ENCODE measurements at regions not wholly inside any gene's neighbourhood (a gene's known extent, or its start where the extent isn't known, plus 50 kb on each side); places are given as distances from the start of the nearest gene placed in this dataset.

GRCh38 chr9:117492476-117492875 lies 77.6 kb upstream of the ASTN2 start:
- ATAC-seq (no peak), DNase-seq (ENCODE audit: low spot score) (no peak)
- intact Hi-C loops (cut with DNase I), result no loop called here

DNA sequence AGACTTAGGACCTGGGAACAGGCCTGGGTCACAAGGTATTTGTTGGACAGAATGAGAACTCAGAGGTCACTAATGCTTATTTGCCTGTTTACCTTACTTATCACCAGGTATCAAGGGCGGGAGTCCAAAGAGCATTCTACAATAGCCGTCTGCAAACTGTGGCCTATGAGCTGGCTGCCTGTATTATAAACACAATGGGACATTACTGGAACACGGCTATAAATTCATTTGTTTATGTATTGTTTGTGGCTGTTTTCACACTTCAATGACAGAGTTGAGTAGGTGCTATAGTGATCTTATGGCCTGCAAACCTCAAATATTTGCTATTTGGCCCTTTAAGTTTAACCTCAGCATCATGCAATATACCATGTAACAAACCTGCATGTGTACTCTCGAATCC lies 76.6 kb upstream of the ASTN2 start:
- ATAC-seq (no peak), DNase-seq (ENCODE audit: low spot score) (no peak)
- intact Hi-C loops (cut with DNase I), result no loop called here

DNA sequence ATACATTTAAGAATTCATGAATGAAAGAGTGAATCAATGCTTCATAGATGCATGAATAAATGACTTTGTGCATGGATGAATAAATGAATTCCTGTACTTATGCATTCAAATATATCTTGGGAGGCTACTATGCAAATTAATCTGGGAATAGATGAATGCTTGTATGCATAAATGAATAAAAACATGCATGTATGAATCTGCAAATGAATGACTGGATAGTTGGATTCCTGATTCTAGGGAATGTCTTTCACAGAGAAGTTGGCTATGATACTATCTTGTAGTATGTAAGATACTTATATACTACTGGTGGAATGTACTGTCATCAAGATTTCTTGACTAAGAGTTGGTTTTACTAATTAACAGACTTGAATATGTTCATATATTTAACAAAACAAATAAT lies 75.3 kb upstream of the ASTN2 start:
- intact Hi-C loops (cut with DNase I), result no loop called here
- ATAC-seq, result no peak

GRCh38 chr9:117488659-117489058 lies 73.8 kb upstream of the ASTN2 start:
- no peak for ATAC-seq
- DNase-seq (ENCODE audit: low spot score), result no peak
- intact Hi-C loops (cut with DNase I), result no loop called here

More for the DNA sequence above, 75.3 kb upstream of the ASTN2 start:
- DNase-seq (ENCODE audit: low spot score), result no peak

DNA sequence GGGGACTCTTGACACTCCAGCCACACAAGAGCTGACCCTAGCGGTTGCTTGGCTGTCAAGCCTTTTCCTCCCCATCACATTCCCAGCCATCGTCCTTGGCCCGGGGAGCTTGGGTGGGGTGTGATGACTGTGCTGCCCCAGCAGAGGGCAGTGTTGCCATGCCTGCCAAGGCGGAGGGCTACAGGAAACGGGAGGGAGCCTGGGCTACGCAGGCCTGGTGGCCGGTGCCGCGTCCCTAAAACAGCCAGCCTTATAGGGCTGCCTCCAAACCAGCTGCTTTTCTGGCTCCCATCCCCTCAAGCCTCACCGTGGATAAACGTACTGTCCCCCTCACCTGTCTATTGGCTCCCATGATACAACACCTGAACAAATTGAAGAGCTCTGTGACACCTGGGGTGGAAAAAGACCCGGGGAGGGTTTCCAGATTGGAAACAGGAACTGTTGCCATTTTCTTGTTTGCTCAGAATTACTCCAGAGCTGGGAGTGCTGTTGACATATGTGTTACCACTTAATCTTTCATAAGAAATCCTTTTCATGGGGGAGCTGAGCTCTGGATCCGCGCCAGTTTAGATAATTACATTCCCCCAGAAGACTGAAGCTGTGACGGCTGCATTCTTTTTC lies 72.8 kb upstream of the ASTN2 start:
- intact Hi-C loops (cut with DNase I), result no loop called here
- peak; percentile 84 for DNase-seq (ENCODE audit: low spot score)
- ATAC-seq, result peak; percentile 96

DNA sequence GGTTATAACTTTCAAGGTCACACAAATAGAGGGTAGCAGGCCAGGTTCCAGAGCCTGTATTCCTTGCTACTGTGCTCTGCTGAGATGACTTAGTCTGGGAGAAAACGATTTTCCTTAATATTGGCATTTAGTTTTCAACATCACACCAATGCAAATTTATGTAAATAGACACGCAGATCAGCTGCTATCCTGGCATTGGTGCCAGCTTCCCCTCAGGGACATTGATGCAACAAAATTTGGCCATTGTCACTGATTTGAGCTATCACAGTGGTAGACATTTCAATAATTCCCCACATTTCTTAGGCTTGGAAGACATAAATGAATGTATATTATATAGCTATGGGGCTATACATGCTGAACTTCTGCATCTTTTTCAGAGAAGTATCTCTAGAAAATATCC lies 71.6 kb upstream of the ASTN2 start:
- no peak for ATAC-seq
- intact Hi-C loops (cut with DNase I), result no loop called here
- no peak for DNase-seq (ENCODE audit: low spot score)

GRCh38 chr9:117485176-117485575 lies 70.3 kb upstream of the ASTN2 start:
- DNase-seq (ENCODE audit: low spot score) (no peak), ATAC-seq (no peak)
- intact Hi-C loops (cut with DNase I), result no loop called here

DNA sequence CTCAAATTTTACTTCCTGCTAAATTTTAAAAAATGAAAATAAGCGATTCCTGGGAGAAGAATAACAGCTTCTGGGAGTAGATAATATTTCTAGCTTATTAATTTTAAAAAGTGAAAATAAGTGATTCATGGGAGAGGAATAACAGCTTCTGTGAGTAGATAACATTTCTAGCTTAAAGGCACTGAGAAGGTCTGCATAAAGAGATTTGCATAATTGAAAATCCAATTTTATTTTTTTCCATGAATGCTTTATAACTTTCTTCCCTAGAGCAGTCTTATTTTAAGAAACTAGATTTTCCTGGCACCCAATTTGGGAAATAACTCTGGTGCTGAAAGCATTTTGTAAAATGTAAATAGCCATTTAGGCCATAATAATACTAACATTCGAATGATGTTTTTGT lies 65.9 kb upstream of the ASTN2 start:
- intact Hi-C loops (cut with DNase I), result no loop called here
- ATAC-seq (no peak), DNase-seq (ENCODE audit: low spot score) (no peak)

DNA sequence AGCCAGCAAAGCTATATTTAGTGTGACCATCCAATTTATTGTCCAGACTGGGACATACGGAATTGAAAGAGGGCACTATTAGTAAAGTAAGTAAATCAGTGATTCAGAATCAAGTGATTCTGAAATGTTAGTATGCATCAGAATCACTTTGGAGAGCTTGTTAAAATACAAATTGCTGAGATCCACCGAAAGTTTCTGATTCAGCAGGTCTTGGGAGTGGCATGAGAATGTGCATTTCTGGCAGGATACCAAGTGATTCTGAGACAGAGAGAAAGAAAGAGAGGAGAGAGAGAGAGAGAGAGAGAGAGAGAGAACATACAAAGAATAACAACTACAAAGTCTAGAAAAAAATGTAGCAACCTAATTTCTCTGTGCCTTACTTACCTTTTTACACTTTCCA lies 65.4 kb upstream of the ASTN2 start:
- ATAC-seq (no peak), DNase-seq (ENCODE audit: low spot score) (no peak)
- intact Hi-C loops (cut with DNase I), result no loop called here

DNA sequence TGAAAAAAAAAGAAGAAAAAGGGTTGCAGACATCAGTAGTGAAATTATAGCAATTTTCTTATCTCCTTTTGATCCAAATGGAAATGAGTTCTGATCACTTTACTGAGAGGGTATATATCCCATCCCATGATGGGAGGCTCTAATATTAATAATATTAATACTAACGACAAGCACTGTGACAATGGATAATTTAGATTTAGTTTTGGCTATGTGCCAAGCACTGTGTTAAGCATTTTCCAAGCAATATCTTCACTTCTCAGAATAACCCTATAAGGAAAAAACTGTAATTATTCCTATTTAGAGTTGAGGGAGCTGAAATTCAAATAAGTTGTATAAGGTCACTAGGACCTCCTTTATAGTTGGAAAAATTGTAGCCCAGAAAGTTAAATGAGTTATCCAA lies 58.4 kb upstream of the ASTN2 start:
- intact Hi-C loops (cut with DNase I), result no loop called here
- DNase-seq (ENCODE audit: low spot score) (no peak), ATAC-seq (no peak)

DNA sequence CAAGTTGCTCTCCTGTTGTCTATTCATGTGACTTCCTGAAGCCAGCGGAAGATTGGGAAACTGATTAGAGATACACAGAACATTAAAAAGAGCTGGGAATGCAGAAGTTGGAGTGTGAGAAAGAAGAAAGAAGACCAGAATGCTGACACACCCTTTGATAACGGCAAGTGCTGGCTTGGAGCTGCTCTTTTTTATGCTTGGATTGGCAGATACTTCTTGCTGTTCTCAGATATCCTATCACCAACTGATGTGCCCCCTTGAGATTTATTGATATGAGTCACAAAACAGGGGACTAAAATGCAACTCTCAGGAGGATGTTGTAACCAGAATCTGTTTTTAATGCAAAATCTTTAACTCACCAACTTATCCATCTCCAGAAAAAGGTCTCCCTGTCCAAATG lies 56.0 kb upstream of the ASTN2 start:
- no peak for DNase-seq (ENCODE audit: low spot score)
- intact Hi-C loops (cut with DNase I), result no loop called here
- ATAC-seq, result no peak

- ATAC-seq (no peak), DNase-seq (ENCODE audit: low spot score) (no peak)
- intact Hi-C loops (cut with DNase I), result no loop called here
These were observed 55.6 kb upstream of the ASTN2 start for GRCh38 chr9:117470455-117470854.

GRCh38 chr9:117466111-117466510 lies 51.3 kb upstream of the ASTN2 start:
- ATAC-seq, result no peak
- intact Hi-C loops (cut with DNase I), result no loop called here
- DNase-seq (ENCODE audit: low spot score), result no peak

DNA sequence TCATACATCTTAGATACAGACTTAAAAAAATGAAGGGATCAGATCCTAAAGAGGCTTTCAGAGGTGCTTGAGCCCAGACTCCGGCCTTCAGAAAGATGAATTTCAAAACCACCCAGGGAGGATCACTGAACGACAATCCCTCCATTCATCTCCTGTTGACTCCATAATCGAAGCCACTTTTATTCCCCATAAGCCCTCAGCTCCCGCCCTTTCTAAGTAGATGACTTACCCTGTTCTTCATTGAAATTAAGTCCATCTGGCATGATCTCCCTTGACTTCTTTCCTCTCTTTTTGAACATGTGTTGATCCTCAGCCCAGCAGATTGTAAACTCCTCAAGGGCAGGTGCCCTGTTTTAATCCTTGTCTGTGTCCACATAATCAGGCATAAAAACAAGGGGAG lies 50.8 kb upstream of the ASTN2 start:
- ATAC-seq, result no peak

GRCh38 chr9:117464941-117465616 lies 50.2 kb upstream of the ASTN2 start:
- DNase-seq (ENCODE audit: low spot score) (no peak), ATAC-seq (no peak)
- intact Hi-C loops (cut with DNase I), result no loop called here

More for the DNA sequence above, 50.8 kb upstream of the ASTN2 start:
- DNase-seq (ENCODE audit: low spot score), result no peak
- intact Hi-C loops (cut with DNase I), result no loop called here

Data from sciatic nerve (tissue), 2 donors.